ENCODE measurements at regions not wholly inside any gene's neighbourhood (a gene's known extent, or its start where the extent isn't known, plus 50 kb on each side); places are given as distances from the start of the nearest gene placed in this dataset.

DNA sequence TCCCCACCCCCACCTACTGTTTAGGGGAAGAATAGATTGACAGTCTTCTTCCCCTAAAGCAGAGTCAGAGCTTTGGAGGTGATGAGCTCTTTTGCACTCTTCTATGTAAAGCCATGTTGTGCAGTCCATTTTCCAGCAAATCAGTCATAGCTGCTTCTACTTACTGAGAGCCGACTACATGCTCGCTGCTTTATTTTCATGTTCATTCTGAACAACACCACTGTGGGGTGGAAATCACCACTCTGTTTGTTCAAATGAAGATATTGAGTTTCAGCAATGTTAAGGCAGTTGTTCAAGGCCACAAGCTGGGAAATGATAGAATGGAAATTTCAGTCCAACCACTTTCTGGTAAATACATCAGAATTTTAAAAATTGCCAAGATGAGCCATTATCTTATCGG, 88.3 kb downstream of the INSIG2 start:
- TF ChIP-seq, protein P1, sequence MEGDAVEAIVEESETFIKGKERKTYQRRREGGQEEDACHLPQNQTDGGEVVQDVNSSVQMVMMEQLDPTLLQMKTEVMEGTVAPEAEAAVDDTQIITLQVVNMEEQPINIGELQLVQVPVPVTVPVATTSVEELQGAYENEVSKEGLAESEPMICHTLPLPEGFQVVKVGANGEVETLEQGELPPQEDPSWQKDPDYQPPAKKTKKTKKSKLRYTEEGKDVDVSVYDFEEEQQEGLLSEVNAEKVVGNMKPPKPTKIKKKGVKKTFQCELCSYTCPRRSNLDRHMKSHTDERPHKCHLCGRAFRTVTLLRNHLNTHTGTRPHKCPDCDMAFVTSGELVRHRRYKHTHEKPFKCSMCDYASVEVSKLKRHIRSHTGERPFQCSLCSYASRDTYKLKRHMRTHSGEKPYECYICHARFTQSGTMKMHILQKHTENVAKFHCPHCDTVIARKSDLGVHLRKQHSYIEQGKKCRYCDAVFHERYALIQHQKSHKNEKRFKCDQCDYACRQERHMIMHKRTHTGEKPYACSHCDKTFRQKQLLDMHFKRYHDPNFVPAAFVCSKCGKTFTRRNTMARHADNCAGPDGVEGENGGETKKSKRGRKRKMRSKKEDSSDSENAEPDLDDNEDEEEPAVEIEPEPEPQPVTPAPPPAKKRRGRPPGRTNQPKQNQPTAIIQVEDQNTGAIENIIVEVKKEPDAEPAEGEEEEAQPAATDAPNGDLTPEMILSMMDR (conservative IDR thresholded peaks at IDR 0.05; ENCODE audit: low read length) = no peak
- TF ChIP-seq EZH2phosphoT487 (IDR thresholded peaks at IDR 0.05; ENCODE audit: borderline replicate concordance) = no peak
